Activated CD4-positive, alpha-beta memory T cell treated with anti-CD3 and anti-CD28 coated beads for 36 hours (primary cell): ENCODE measurements at regions not wholly inside any gene's neighbourhood (a gene's known extent, or its start where the extent isn't known, plus 50 kb on each side); places are given as distances from the start of the nearest gene placed in this dataset.

ENCODE experiments used
- CTCF ChIA-PET: fragments of 350-600 bp; sonication (Branson Sonifier 250); formaldehyde crosslinking; loops from one replicate; lab custom pipeline; 2021; ENCODE audit warnings: antibody characterized with exemption, inconsistent platforms; lab: Charles Lee
- POLR2A ChIA-PET: fragments of 350-600 bp; sonication (Branson Sonifier 250); formaldehyde crosslinking; loops from one replicate; lab custom pipeline; 2021; ENCODE audit warnings: antibody characterized with exemption; lab: Charles Lee
- DNase-seq: peaks from one replicate; pipeline ENCODE4 v3.0.0-alpha.2; 2020
- H3K27ac Mint-ChIP-seq: one replicate; pipeline ENCODE4 v1.8.0; 2021; ENCODE audit warnings: mixed read lengths
- H3K27me3 Mint-ChIP-seq: one replicate; pipeline ENCODE4 v1.8.0; 2021; ENCODE audit warnings: mixed read lengths
- H3K36me3 Mint-ChIP-seq: one replicate; pipeline ENCODE4 v1.8.0; 2021; ENCODE audit warnings: mixed read lengths
- H3K4me1 Mint-ChIP-seq: one replicate; pipeline ENCODE4 v1.8.0; 2021; ENCODE audit warnings: low read depth, mixed read lengths
- H3K4me3 Mint-ChIP-seq: one replicate; pipeline ENCODE4 v1.8.0; 2021; ENCODE audit warnings: mild to moderate bottlenecking, mixed read lengths
- H3K9me3 Mint-ChIP-seq: one replicate; pipeline ENCODE4 v1.8.0; 2021; ENCODE audit warnings: mixed read lengths
- intact Hi-C: fragments of 100-400 bp; cut with micrococcal nuclease; formaldehyde crosslinking; loops from one replicate; pipeline ENCODE4 v1.15.1; 2023

DNA sequence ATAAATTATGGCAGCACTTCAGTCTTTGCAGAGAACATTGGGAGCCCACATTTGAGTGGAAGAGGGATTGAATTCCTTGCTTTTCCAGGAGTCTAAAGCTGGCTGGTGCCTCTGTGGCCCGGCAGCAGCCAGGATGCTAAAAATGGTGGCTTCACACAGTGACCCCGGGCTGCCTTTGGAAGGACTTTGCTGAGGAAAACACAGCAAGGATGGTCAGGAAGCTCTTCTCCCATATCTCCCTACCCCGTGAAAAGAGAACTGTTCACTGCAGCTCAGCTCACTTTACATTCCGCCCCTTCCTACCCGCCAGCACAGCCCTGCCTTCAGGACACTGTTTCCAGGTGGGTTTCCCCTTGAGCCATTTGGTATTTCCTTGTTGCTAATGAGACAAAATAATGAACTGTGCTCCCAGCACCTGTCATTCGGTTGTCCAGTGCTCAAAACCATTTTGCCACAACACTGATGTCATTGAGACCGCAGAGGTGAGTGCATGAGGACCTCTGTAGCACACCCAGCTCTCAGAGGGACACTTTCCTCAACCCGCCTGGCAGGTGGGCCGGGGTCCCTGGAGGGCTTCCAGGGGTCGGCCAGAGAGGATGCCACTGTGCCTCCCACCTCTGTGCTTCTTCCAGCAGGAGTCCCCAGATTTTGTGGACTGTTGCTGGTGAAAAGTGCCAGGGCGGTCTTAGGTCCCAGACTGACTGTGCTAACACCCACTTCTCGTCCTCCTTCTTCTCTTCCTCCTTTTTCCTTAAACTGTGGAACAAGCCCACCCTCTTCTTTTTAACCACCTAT lies 255.7 kb upstream of the PPP2R2D start:
- intact Hi-C loops = no loop called here
- H3K27ac Mint-ChIP-seq = no peak overlapping the region
- H3K9me3 Mint-ChIP-seq = peaks cover 2% of the 10 kb centered on the region
- H3K4me1 Mint-ChIP-seq = peaks cover 3% of the 10 kb centered on the region
- ChIA-PET CTCF (no interaction called here), POLR2A (no interaction called here)
- H3K36me3 Mint-ChIP-seq = peaks cover 1% of the 10 kb centered on the region
- no peak for DNase-seq
- no peak overlapping the region for H3K4me3 Mint-ChIP-seq
- no peaks in the 10 kb centered on the region for H3K27me3 Mint-ChIP-seq

- POLR2A ChIA-PET = no interaction called here
- no peaks in the 10 kb centered on the region for H3K27me3 Mint-ChIP-seq
- no peak overlapping the region for H3K4me3 Mint-ChIP-seq
- H3K36me3 Mint-ChIP-seq = no peaks in the 10 kb centered on the region
- H3K27ac Mint-ChIP-seq = no peak overlapping the region
- peaks cover 3% of the 10 kb centered on the region for H3K4me1 Mint-ChIP-seq
- H3K9me3 Mint-ChIP-seq = no peaks in the 10 kb centered on the region
- DNase-seq = no peak
- intact Hi-C loops = no loop called here
- CTCF ChIA-PET = no interaction called here
Observed at GRCh38 chr10:131645756-131646155, 255.1 kb upstream of the PPP2R2D start.

DNA sequence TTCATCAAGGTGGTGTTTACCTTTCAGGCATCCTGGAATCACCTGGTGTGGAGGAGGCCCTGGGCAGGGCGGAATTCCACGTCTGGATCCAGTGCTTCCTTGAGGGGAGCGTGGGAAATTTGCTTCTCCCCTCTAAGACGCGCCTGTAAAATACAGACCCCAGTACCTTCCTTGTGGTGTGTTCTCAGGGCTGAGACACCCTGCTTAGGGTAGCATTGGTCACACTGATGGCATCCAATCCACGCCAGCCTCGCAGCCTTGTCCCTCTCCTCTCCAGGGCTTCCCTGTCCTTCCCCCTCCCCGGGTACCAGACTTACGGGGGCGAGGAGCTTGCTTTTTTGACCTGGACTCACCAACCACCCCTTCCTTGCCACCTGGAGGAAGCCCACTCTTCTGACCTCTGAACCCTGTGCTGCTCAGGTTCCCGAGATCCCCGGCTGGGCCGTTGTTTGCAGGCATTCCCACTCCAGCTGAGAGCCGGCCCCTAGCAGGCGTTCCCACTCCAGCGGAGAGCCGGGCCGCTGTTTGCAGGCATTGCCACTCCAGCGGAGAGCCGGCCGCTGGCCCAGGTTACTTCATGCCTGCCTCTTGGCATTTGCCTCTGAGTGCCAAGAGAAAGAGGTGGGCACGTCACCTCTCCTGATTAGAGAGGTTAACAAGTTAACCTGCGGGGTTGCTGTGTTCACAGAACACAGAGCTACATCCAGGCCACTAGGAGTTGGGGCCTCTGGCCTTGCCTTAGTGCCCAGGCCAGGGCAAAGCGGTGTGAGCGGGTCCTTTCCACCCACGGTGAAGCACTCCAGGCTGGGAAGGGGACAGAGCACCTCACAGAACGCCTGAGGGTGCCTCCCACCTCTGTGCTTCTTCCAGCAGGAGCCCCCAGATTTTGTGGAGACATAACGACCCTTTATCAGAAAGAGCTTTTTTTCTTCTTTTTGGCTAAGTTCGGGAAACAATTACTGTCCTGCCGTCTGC lies 254.0 kb upstream of the PPP2R2D start:
- Mint-ChIP-seq H3K27me3 (peaks cover 4% of the 10 kb centered on the region), H3K4me3 (no peak overlapping the region), H3K4me1 (no peaks in the 10 kb centered on the region), H3K9me3 (no peaks in the 10 kb centered on the region), H3K27ac (no peak overlapping the region), H3K36me3 (no peaks in the 10 kb centered on the region)
- intact Hi-C loops = no loop called here
- CTCF ChIA-PET = no interaction called here
- DNase-seq = no peak
- POLR2A ChIA-PET = no interaction called here

GRCh38 chr10:131647789-131648188 lies 253.0 kb upstream of the PPP2R2D start:
- Mint-ChIP-seq H3K4me1 (peaks cover 2% of the 10 kb centered on the region), H3K4me3 (no peak overlapping the region), H3K36me3 (no peaks in the 10 kb centered on the region), H3K27me3 (peaks cover 8% of the 10 kb centered on the region), H3K27ac (no peak overlapping the region), H3K9me3 (no peaks in the 10 kb centered on the region)
- DNase-seq = no peak
- CTCF ChIA-PET = no interaction called here
- intact Hi-C loops = no loop called here
- POLR2A ChIA-PET = no interaction called here

GRCh38 chr10:131648386-131649020 lies 252.3 kb upstream of the PPP2R2D start:
- Mint-ChIP-seq H3K27ac (no peak overlapping the region), H3K4me1 (peaks cover 2% of the 10 kb centered on the region), H3K4me3 (no peak overlapping the region), H3K9me3 (no peaks in the 10 kb centered on the region), H3K36me3 (no peaks in the 10 kb centered on the region), H3K27me3 (peaks cover 8% of the 10 kb centered on the region)
- CTCF ChIA-PET = no interaction called here
- no peak for DNase-seq
- intact Hi-C loops = no loop called here
- POLR2A ChIA-PET = no interaction called here

DNA sequence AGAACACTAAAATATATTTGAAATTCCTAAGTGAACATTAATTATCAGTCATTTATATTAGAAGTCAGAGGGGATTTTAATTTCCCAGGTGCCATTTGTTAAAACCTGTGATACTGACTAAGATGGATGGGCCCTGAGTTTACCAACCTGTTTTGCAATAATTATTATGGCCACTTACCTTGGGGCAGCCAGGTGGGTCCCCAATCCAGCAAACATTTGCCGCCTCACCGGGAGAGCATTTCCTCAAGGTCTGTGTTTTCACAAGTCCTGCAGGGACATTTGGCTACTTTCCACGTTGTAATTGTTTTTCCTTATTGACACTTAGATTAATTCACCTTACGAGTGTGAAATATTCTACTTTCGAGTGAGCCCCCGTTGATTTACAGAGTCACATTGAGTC lies 251.2 kb upstream of the PPP2R2D start:
- H3K27me3 Mint-ChIP-seq = peaks cover 10% of the 10 kb centered on the region
- H3K4me3 Mint-ChIP-seq = no peak overlapping the region
- no peaks in the 10 kb centered on the region for H3K9me3 Mint-ChIP-seq
- intact Hi-C loops = no loop called here
- H3K27ac Mint-ChIP-seq = no peak overlapping the region
- ChIA-PET POLR2A (no interaction called here), CTCF (no interaction called here)
- no peaks in the 10 kb centered on the region for H3K36me3 Mint-ChIP-seq
- no peak for DNase-seq
- H3K4me1 Mint-ChIP-seq = peaks cover 2% of the 10 kb centered on the region

- ChIA-PET POLR2A (no interaction called here), CTCF (no interaction called here)
- Mint-ChIP-seq H3K27me3 (peaks cover 10% of the 10 kb centered on the region), H3K4me1 (peaks cover 2% of the 10 kb centered on the region), H3K4me3 (no peak overlapping the region), H3K9me3 (no peaks in the 10 kb centered on the region), H3K36me3 (no peaks in the 10 kb centered on the region), H3K27ac (no peak overlapping the region)
- DNase-seq = no peak
- intact Hi-C loops = no loop called here
Observed at GRCh38 chr10:131650169-131650705, 250.6 kb upstream of the PPP2R2D start.

DNA sequence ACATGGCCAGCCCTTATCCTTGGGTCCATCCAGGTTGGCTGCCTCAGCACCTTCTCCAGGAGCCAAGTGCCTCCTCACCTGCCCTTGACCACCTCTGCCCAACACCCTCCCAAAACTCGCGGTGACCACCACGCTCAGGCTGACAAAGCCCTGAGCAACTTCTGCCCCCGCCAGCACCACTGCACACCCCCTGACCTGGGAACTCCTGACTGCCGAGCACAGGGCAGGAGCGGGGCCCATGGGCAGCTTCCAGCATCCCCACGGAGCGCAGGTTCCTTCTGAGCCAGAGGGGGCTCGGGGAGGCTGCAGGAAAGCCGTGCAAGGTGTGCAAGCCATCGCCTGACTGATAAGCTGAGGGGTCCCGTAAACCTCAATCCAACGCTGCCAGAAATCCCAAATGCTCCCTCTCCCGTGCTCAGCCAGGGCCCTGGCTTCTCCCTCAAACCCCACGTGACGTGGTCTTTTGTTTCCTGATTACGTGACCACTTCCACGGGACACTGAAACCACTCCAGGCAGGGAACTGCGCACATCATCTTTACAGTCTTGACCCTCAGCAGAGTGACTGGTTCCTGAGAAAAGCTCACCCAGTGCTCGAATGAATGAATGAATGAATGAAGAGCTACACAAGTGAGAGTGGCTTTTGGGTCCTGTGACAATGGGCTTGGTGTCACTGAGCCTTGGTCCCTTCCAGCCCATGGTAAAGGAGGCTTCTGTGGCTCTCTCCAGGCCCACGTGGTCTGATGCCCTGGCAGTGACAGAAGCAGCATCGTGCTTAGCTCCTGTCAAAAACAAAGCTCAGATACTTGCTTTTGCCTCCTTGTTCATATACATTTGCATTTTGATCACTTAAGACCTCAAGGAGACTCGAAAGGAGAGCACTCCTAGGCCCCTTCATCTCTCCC lies 249.8 kb upstream of the PPP2R2D start:
- H3K27ac Mint-ChIP-seq = no peak overlapping the region
- CTCF ChIA-PET = no interaction called here
- intact Hi-C loops = no loop called here
- H3K4me1 Mint-ChIP-seq = peaks cover 2% of the 10 kb centered on the region
- H3K9me3 Mint-ChIP-seq = no peaks in the 10 kb centered on the region
- H3K36me3 Mint-ChIP-seq = no peaks in the 10 kb centered on the region
- no peak for DNase-seq
- no peak overlapping the region for H3K4me3 Mint-ChIP-seq
- POLR2A ChIA-PET = no interaction called here
- peaks cover 10% of the 10 kb centered on the region for H3K27me3 Mint-ChIP-seq

- Mint-ChIP-seq H3K36me3 (no peaks in the 10 kb centered on the region), H3K27me3 (peaks cover 10% of the 10 kb centered on the region), H3K4me1 (peaks cover 2% of the 10 kb centered on the region), H3K9me3 (no peaks in the 10 kb centered on the region), H3K4me3 (no peak overlapping the region), H3K27ac (no peak overlapping the region)
- DNase-seq = no peak
- CTCF ChIA-PET = no interaction called here
- POLR2A ChIA-PET = no interaction called here
- intact Hi-C loops = no loop called here
Observed at GRCh38 chr10:131651674-131652437, 249.0 kb upstream of the PPP2R2D start.

GRCh38 chr10:131652438-131653139 lies 248.2 kb upstream of the PPP2R2D start:
- Mint-ChIP-seq H3K36me3 (no peaks in the 10 kb centered on the region), H3K27ac (no peak overlapping the region), H3K9me3 (no peaks in the 10 kb centered on the region), H3K4me1 (peaks cover 2% of the 10 kb centered on the region), H3K4me3 (no peak overlapping the region), H3K27me3 (peaks cover 10% of the 10 kb centered on the region)
- ChIA-PET CTCF (no interaction called here), POLR2A (no interaction called here)
- DNase-seq = no peak
- intact Hi-C loops = no loop called here
